Activated T-cell treated with anti-CD3 and anti-CD28 coated beads for 48 hours (primary cell): ENCODE measurements at regions not wholly inside any gene's neighbourhood (a gene's known extent, or its start where the extent isn't known, plus 50 kb on each side); places are given as distances from the start of the nearest gene placed in this dataset.

Experiments
- DNase-seq: peaks from one replicate; pipeline ENCODE4 v3.0.0-alpha.2; 2020; ENCODE audit warnings: low read depth

DNA sequence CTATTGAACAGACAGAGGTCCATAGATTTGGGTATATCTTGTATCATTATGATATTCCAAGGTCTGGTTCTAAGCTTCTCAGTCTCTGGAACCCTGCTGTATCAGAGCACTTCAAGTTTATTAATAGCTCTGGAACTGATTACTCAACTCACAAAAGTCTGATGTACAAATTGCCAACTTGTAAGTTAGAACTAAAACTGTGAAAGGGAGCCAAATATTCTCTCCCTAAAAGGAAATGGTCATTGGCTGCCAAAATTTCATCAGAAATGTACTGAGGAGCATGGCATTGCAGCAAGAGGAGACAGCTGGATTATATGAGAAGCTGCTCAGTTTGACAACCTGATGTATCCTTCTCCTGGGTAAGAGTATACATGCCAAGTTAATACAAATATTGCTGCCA, 828.8 kb upstream of the SEL1L start:
- DNase-seq = no peak

- DNase-seq = no peak
These were observed 831.8 kb upstream of the SEL1L start for GRCh38 chr14:82365471-82365870.

GRCh38 chr14:82366803-82367202, 833.1 kb upstream of the SEL1L start:
- no peak for DNase-seq

- DNase-seq = no peak
These were observed 845.6 kb upstream of the SEL1L start for GRCh38 chr14:82379291-82379690.

GRCh38 chr14:82385048-82385447, 851.4 kb upstream of the SEL1L start:
- no peak for DNase-seq

- no peak for DNase-seq
These were observed 854.0 kb upstream of the SEL1L start for GRCh38 chr14:82387699-82388098.

DNA sequence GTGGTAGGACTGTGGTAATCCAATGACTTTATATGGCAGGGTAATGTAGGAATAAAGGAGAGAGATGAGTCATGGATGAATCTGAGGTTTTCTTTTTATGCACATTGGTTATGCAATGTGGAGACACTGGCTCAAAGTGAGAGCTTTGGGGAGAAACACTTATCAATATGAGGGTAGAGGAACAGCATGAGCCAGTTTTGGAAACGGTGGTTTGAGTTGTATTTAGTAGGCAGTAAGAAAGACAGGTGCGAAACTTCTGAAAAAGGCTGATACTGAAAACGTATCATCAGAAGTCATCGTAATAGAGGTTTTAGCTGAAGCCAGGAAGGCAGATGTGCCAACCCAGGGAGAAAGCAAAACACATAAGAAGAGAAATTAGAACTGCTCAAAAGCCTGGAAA, 854.8 kb upstream of the SEL1L start:
- DNase-seq = no peak

DNA sequence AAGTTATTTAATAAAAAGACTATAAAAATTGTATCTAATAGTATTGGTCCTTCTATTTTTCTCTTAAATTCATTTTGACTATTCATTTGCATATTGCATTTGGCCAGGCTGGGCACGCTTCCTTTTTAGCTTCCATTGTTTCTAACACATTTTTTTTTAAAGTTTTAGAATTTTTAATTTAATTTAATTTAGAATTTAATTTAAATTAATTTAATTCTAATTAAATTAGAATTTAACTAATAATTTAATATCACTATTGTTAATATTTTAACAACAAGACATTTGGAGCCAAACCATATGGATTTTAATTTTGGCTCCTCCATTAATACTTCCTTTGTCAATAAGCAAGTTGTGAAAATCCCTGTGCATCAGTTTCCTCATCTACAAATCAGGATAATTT, 856.9 kb upstream of the SEL1L start:
- no peak for DNase-seq

DNA sequence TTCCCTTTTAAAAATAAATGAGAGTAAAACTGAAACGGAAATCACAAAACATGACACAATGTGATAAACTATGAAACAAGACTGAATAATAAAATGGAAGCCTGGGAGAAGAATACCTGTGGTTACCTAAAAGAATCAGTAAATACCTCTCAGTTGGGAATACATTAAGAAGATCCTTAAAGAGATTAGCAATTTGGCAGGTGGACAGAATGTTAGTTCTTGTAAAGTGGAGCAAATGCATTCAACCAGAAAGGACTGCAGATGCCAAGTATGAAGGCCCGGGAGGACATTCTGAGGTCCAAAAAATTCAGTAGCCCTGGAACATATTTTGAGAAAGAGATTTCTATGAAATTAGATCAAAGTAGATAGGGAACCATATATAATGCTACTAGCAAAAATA, 861.3 kb upstream of the SEL1L start:
- no peak for DNase-seq

- no peak for DNase-seq
These were observed 864.6 kb upstream of the SEL1L start for GRCh38 chr14:82398256-82398655.

- DNase-seq = no peak
These were observed 870.3 kb upstream of the SEL1L start for GRCh38 chr14:82403987-82404386.

- DNase-seq = no peak
These were observed 876.4 kb upstream of the SEL1L start for GRCh38 chr14:82410064-82410463.

- DNase-seq = no peak
These were observed 877.6 kb upstream of the SEL1L start for GRCh38 chr14:82411298-82411697.

DNA sequence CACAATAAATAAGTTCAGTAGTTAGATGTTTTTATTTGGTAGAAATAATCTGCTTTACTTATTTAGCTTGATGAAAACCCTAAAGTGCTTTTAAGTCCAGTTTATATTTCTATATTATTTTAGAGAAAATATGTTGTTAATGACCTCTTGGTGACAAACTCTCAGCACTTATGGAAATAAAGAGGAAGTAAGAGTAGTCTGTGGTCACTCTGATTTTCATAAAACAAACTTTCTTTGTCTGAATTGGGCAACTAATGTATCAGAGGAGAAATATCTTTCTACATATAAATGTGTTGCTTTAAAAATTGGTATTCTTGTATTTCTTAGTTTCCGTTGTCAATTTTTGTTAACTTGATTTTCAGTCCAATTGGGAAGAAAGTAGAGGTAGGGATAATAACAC, 878.9 kb upstream of the SEL1L start:
- no peak for DNase-seq

DNA sequence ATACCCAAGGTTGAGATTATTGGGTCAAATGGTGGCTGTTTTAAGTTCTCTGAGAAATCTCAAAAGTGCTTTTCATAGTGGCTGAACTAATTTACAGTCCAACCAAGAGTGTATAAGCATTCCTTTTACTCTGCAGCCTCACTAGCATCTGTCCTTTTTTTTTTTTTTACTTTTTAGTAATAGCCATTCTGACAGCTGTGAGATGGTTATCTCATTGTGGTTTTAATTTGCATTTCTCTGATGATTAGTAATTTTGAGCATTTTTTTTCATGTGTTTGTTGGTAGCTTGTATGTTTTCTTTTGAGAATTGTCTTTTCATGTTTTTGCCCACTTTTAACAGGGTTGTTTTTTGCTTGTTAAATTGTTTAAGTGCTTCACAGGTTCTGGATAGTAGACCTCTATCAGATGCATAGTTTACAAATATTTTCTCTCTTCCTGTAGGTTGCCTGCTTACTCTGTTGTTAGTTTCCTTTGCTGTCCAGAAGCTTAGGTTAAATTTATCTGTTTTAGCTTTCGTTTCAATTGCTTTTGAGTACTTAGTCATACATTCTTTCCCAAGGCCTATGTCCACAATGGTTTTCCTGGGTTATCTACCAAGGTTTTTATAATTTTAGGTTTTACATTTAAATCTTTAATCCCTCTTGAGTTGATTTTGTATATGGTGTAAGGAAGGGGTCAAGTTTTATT, 881.3 kb upstream of the SEL1L start:
- no peak for DNase-seq

DNA sequence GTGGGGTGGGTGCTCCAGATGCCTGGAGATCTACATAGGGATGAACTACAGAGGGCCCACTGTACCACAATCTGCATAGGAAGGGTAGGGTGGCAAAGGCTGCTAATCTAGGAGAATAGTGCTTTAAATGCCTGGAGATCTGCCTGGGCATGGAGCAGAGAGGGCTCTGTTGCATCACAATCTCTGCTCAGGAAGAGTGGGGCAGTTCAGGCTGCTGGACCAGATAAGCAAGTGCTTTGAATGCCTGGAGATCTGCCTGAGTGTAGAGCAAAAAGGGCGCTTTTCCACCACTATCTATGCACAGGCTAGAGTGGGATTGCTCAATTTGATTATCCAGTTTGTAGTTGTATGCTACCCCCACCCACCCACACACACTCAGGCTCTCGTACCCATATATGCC, 886.3 kb upstream of the SEL1L start:
- no peak for DNase-seq

- DNase-seq = no peak
These were observed 887.2 kb upstream of the SEL1L start for GRCh38 chr14:82420871-82421270.

DNA sequence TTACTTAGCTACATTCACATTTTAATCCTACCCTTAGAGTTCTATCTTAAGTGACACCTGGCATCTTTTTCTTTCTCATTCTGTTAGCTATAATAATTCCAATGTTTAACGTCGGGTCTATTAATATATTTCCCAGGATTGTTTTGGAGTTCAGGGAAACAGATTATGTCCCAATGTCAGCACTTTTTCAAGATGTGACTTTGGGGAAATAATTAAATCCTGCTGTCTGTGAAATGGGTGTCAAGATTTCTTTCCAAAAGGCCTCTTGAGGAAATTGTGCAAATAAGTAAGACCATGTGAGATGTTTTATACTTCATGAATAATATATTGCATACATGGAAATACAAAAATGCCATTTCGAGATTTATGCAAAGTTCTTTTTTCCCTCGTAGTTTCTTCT, 887.6 kb upstream of the SEL1L start:
- DNase-seq = no peak

GRCh38 chr14:82422230-82422629, 888.6 kb upstream of the SEL1L start:
- no peak for DNase-seq

- no peak for DNase-seq
These were observed 891.6 kb upstream of the SEL1L start for GRCh38 chr14:82425261-82425660.

DNA sequence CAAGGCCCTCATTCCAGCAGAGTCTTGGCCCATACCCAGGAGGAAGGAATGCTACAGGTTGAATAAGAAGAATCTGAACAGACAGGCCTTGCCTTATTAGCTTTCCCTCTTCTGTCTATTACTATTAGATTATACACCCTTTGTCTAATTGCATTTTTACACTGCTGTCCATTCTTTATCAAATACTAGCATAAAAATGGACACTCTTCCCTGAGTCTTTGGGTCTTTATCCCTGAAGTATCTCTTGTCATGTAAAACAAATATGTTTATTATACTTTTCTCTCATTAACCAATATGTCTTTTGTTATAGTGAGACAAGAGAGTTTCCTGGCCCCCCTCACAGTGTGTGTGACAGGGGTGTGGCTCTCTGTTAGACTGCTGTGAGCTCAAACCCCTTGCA, 897.4 kb upstream of the SEL1L start:
- DNase-seq = no peak

- DNase-seq = no peak
These were observed 898.9 kb upstream of the SEL1L start for GRCh38 chr14:82432301-82433105.

GRCh38 chr14:82438436-82438835, 904.8 kb upstream of the SEL1L start:
- DNase-seq = no peak

GRCh38 chr14:82441270-82441669, 907.6 kb upstream of the SEL1L start:
- DNase-seq = no peak
